WTC11 (cell line): ENCODE measurements at regions not wholly inside any gene's neighbourhood (a gene's known extent, or its start where the extent isn't known, plus 50 kb on each side); places are given as distances from the start of the nearest gene placed in this dataset.

Experiments
- ESRRA ChIP-seq: sonication (generic); formaldehyde crosslinking; IDR thresholded peaks from 2 replicates; pipeline ENCODE4 v1.8.1; 2022; ENCODE audit warnings: mild to moderate bottlenecking, missing genetic modification reagents, borderline replicate concordance
- ETV6 ChIP-seq: sonication (generic); formaldehyde crosslinking; IDR thresholded peaks from 2 replicates; pipeline ENCODE4 v1.8.1; 2022; ENCODE audit warnings: mild to moderate bottlenecking, missing genetic modification reagents
- JUN ChIP-seq: sonication (generic); formaldehyde crosslinking; IDR thresholded peaks from 2 replicates; pipeline ENCODE4 v1.8.0; 2023; ENCODE audit warnings: mild to moderate bottlenecking, missing genetic modification reagents
- SMAD4 ChIP-seq: sonication (generic); formaldehyde crosslinking; IDR thresholded peaks from 2 replicates; pipeline ENCODE4 v1.8.0; 2022; ENCODE audit warnings: mild to moderate bottlenecking, missing genetic modification reagents
- TCF7 ChIP-seq: sonication (generic); formaldehyde crosslinking; IDR thresholded peaks from 2 replicates; pipeline ENCODE4 v1.8.0; 2022; ENCODE audit warnings: mild to moderate bottlenecking, low read depth, missing genetic modification reagents, moderate library complexity
- TEAD4 ChIP-seq: sonication (generic); formaldehyde crosslinking; IDR thresholded peaks from 2 replicates; pipeline ENCODE4 v1.8.0; 2022; ENCODE audit warnings: mild to moderate bottlenecking, missing genetic modification reagents
- TF ChIP-seq, protein P1 (sequence below): fragments of 200-600 bp; IDR thresholded peaks from 2 replicates; pipeline ENCODE4 v1.8.0; 2022; ENCODE audit warnings: antibody characterized with exemption
- TF ChIP-seq, protein P2 (sequence below): sonication (generic); formaldehyde crosslinking; IDR thresholded peaks from 2 replicates; pipeline ENCODE4 v1.8.0; 2022; ENCODE audit warnings: mild to moderate bottlenecking, missing genetic modification reagents
- TF ChIP-seq, protein P3 (sequence below): sonication (generic); formaldehyde crosslinking; conservative IDR thresholded peaks from 2 replicates; pipeline ENCODE4 v1.8.1; 2022; ENCODE audit warnings: mild to moderate bottlenecking, missing genetic modification reagents
- TF ChIP-seq, protein P4 (sequence below): sonication (generic); formaldehyde crosslinking; IDR thresholded peaks from 2 replicates; pipeline ENCODE4 v1.8.1; 2023; ENCODE audit warnings: mild to moderate bottlenecking, missing genetic modification reagents, borderline replicate concordance
- TF ChIP-seq, protein P5 (sequence below): sonication (generic); formaldehyde crosslinking; IDR thresholded peaks from 2 replicates; pipeline ENCODE4 v1.8.1; 2022; ENCODE audit warnings: low read depth, missing genetic modification reagents, borderline replicate concordance
- TF ChIP-seq, protein P6 (sequence below): sonication (generic); formaldehyde crosslinking; IDR thresholded peaks from 2 replicates; pipeline ENCODE4 v1.8.0; 2023; ENCODE audit warnings: mild to moderate bottlenecking, missing genetic modification reagents

DNA sequence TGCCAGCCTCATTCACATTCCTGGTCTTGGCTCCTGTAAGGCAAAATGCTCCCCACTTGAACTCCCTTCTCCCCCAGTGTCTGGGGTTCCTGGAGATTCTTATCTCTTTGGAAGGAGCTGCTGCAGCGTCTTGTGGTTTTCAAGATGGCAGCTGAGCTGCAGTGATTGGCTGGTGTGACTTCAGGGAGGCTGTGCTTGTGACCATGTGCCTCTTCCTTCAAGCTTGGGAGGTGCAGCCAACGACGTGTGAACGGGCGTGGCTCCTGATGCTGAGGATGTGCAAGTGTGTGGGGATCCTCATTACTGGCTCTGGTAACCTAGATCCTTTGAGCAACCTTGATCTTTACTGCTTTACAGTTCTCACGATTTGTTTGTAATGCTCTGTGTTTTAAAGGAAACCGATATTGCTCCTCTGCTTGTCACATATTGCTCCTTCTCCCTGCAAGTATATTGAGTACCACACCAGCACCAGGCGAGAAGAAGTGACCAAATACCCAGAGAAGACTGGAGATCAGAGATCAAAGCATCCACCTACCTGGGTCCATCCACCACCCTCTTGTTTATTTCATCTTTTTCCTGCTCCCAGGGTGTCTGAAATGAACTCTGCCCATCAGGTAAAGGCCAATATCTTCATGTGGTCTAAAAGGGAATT, 208.5 kb downstream of the FGF9 start:
- TF ChIP-seq, protein P1, sequence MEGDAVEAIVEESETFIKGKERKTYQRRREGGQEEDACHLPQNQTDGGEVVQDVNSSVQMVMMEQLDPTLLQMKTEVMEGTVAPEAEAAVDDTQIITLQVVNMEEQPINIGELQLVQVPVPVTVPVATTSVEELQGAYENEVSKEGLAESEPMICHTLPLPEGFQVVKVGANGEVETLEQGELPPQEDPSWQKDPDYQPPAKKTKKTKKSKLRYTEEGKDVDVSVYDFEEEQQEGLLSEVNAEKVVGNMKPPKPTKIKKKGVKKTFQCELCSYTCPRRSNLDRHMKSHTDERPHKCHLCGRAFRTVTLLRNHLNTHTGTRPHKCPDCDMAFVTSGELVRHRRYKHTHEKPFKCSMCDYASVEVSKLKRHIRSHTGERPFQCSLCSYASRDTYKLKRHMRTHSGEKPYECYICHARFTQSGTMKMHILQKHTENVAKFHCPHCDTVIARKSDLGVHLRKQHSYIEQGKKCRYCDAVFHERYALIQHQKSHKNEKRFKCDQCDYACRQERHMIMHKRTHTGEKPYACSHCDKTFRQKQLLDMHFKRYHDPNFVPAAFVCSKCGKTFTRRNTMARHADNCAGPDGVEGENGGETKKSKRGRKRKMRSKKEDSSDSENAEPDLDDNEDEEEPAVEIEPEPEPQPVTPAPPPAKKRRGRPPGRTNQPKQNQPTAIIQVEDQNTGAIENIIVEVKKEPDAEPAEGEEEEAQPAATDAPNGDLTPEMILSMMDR, result no peak
- TF ChIP-seq, protein P2, sequence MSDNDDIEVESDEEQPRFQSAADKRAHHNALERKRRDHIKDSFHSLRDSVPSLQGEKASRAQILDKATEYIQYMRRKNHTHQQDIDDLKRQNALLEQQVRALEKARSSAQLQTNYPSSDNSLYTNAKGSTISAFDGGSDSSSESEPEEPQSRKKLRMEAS (CRISPR knock-in tag), result no peak
- TF ChIP-seq TEAD4 (CRISPR knock-in tag), result no peak
- no peak for TF ChIP-seq ETV6 (CRISPR knock-in tag)
- TF ChIP-seq, protein P3, sequence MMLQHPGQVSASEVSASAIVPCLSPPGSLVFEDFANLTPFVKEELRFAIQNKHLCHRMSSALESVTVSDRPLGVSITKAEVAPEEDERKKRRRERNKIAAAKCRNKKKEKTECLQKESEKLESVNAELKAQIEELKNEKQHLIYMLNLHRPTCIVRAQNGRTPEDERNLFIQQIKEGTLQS (CRISPR knock-in tag), result no peak
- TF ChIP-seq ESRRA (CRISPR knock-in tag), result no peak
- no peak for TF ChIP-seq JUN (CRISPR knock-in tag)
- TF ChIP-seq, protein P4, sequence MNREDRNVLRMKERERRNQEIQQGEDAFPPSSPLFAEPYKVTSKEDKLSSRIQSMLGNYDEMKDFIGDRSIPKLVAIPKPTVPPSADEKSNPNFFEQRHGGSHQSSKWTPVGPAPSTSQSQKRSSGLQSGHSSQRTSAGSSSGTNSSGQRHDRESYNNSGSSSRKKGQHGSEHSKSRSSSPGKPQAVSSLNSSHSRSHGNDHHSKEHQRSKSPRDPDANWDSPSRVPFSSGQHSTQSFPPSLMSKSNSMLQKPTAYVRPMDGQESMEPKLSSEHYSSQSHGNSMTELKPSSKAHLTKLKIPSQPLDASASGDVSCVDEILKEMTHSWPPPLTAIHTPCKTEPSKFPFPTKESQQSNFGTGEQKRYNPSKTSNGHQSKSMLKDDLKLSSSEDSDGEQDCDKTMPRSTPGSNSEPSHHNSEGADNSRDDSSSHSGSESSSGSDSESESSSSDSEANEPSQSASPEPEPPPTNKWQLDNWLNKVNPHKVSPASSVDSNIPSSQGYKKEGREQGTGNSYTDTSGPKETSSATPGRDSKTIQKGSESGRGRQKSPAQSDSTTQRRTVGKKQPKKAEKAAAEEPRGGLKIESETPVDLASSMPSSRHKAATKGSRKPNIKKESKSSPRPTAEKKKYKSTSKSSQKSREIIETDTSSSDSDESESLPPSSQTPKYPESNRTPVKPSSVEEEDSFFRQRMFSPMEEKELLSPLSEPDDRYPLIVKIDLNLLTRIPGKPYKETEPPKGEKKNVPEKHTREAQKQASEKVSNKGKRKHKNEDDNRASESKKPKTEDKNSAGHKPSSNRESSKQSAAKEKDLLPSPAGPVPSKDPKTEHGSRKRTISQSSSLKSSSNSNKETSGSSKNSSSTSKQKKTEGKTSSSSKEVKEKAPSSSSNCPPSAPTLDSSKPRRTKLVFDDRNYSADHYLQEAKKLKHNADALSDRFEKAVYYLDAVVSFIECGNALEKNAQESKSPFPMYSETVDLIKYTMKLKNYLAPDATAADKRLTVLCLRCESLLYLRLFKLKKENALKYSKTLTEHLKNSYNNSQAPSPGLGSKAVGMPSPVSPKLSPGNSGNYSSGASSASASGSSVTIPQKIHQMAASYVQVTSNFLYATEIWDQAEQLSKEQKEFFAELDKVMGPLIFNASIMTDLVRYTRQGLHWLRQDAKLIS (CRISPR knock-in tag), result no peak
- TF ChIP-seq SMAD4 (CRISPR knock-in tag), result no peak
- TF ChIP-seq, protein P5, sequence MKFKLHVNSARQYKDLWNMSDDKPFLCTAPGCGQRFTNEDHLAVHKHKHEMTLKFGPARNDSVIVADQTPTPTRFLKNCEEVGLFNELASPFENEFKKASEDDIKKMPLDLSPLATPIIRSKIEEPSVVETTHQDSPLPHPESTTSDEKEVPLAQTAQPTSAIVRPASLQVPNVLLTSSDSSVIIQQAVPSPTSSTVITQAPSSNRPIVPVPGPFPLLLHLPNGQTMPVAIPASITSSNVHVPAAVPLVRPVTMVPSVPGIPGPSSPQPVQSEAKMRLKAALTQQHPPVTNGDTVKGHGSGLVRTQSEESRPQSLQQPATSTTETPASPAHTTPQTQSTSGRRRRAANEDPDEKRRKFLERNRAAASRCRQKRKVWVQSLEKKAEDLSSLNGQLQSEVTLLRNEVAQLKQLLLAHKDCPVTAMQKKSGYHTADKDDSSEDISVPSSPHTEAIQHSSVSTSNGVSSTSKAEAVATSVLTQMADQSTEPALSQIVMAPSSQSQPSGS (CRISPR knock-in tag), result no peak
- no peak for TF ChIP-seq TCF7
- TF ChIP-seq, protein P6, sequence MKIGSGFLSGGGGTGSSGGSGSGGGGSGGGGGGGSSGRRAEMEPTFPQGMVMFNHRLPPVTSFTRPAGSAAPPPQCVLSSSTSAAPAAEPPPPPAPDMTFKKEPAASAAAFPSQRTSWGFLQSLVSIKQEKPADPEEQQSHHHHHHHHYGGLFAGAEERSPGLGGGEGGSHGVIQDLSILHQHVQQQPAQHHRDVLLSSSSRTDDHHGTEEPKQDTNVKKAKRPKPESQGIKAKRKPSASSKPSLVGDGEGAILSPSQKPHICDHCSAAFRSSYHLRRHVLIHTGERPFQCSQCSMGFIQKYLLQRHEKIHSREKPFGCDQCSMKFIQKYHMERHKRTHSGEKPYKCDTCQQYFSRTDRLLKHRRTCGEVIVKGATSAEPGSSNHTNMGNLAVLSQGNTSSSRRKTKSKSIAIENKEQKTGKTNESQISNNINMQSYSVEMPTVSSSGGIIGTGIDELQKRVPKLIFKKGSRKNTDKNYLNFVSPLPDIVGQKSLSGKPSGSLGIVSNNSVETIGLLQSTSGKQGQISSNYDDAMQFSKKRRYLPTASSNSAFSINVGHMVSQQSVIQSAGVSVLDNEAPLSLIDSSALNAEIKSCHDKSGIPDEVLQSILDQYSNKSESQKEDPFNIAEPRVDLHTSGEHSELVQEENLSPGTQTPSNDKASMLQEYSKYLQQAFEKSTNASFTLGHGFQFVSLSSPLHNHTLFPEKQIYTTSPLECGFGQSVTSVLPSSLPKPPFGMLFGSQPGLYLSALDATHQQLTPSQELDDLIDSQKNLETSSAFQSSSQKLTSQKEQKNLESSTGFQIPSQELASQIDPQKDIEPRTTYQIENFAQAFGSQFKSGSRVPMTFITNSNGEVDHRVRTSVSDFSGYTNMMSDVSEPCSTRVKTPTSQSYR (CRISPR knock-in tag), result no peak
